HepG2 (cell line): ENCODE measurements at regions not wholly inside any gene's neighbourhood (a gene's known extent, or its start where the extent isn't known, plus 50 kb on each side); places are given as distances from the start of the nearest gene placed in this dataset.

Experiments
- ATAC-seq: fragments of 200-7000 bp; cut with Tn5 transposase; 3 replicates; pipeline ENCODE4 v1.9.1; 2020; ENCODE audit warnings: mild to moderate bottlenecking, moderate library complexity
- BruUV-seq: library from RNA; stranded (reverse); fragments of 400-500 nt; replicated peaks from 2 replicates; lab custom pipeline; 2021; lab: Mats Ljungman, UMichigan
- CTCF ChIA-PET: fragments of 300-600 bp; formaldehyde crosslinking; extraction: SDS; loops from one replicate; lab custom pipeline; 2021; ENCODE audit warnings: low total read pairs, inconsistent platforms, low intra/inter-chr PET ratio; lab: Yijun Ruan, JAX
- POLR2A ChIA-PET: fragments of 350-600 bp; sonication (Branson Sonifier 250); formaldehyde crosslinking; loops from one replicate; lab custom pipeline; 2020; ENCODE audit warnings: antibody characterized with exemption, inconsistent platforms; lab: Yijun Ruan, JAX
- DNase-seq: peaks from one replicate; pipeline ENCODE4 v3.0.0-alpha.2; 2015; ENCODE audit warnings: low spot score
- FAIRE-seq: peaks from 3 replicates; lab custom pipeline; 2011; peaks lifted over from hg19 to GRCh38; lab: Jason Lieb, UNC
- H2AFZ ChIP-seq: one replicate; pipeline ENCODE4 v1.6.1; 2011; ENCODE audit warnings: low read length, inconsistent platforms
- H3K27ac ChIP-seq: fragments of 300-600 bp; 3 replicates; pipeline ENCODE4 v1.8.0; 2011; ENCODE audit warnings: mixed run types, mild to moderate bottlenecking, mixed read lengths, low read length, inconsistent platforms; ENCODE audit not compliant: insufficient read depth; ENCODE audit errors: extremely low read length
- H3K27me3 ChIP-seq, 2 experiments: fragments of 200-600 bp in 1 of 2; 2 replicates in 1 of 2; 3 replicates in 1 of 2; pipeline versions ENCODE4 v1.6.0 to v1.8.0; 2011; ENCODE audit warnings: low read length in 2 of 2, mild to moderate bottlenecking in 2 of 2, moderate library complexity in 2 of 2, inconsistent platforms in 1 of 2; ENCODE audit not compliant: insufficient read depth in 2 of 2, control insufficient read depth in 1 of 2
- H3K36me3 ChIP-seq, 2 experiments: fragments of 200-600 bp in 1 of 2; replicated peaks in 1 of 2; 2 replicates in 1 of 2; 3 replicates in 1 of 2; pipeline versions ENCODE4 v1.5.1 to v1.8.0; 2011; ENCODE audit warnings: low read length in 2 of 2, inconsistent platforms in 1 of 2; ENCODE audit not compliant: insufficient read depth in 2 of 2, control insufficient read depth in 1 of 2
- H3K4me1 ChIP-seq: 2 replicates; pipeline ENCODE4 v1.5.1; 2012; ENCODE audit warnings: low read length, inconsistent platforms; ENCODE audit not compliant: insufficient read depth
- H3K4me2 ChIP-seq: 2 replicates; pipeline ENCODE4 v1.6.0; 2011; ENCODE audit warnings: low read depth, low read length, inconsistent platforms
- H3K4me3 ChIP-seq, 3 experiments: fragments of 200-600 bp in 1 of 3; sonication (generic), shearing (Covaris generic) in 1 of 3; replicated peaks in 1 of 3; 2 replicates each; pipeline ENCODE4 v1.5.1; 2011 to 2016; ENCODE audit warnings: low read length in 3 of 3, inconsistent platforms in 2 of 3, low read depth in 2 of 3, mild to moderate bottlenecking in 2 of 3, control low read depth in 1 of 3, mixed read lengths in 1 of 3; ENCODE audit not compliant: insufficient read depth in 1 of 3
- H3K79me2 ChIP-seq: one replicate; pipeline ENCODE4 v1.6.1; 2011; ENCODE audit warnings: low read length, inconsistent platforms; ENCODE audit not compliant: insufficient read depth
- H3K9ac ChIP-seq: 2 replicates; pipeline ENCODE4 v1.6.0; 2011; ENCODE audit warnings: mild to moderate bottlenecking, low read depth, low read length, inconsistent platforms; ENCODE audit not compliant: insufficient read depth
- H3K9me3 ChIP-seq: 2 replicates; pipeline ENCODE4 v1.5.1; 2012; ENCODE audit warnings: mild to moderate bottlenecking, low read length
- H4K20me1 ChIP-seq: 2 replicates; pipeline ENCODE4 v1.6.0; 2011; ENCODE audit warnings: inconsistent platforms, mild to moderate bottlenecking, low read length, moderate library complexity; ENCODE audit not compliant: insufficient read depth
- HES4 ChIP-seq: sonication (generic); formaldehyde crosslinking; IDR thresholded peaks from 2 replicates; pipeline ENCODE4 v1.9.0; 2021; ENCODE audit warnings: mild to moderate bottlenecking, missing genetic modification reagents, borderline replicate concordance
- IKZF1 ChIP-seq: fragments of 450-650 bp; IDR thresholded peaks from 2 replicates; pipeline ENCODE4 v1.7.1; 2016
- MAFG ChIP-seq: sonication (generic); formaldehyde crosslinking; IDR thresholded peaks from 2 replicates; pipeline ENCODE4 v1.5.1; 2020; ENCODE audit warnings: mild to moderate bottlenecking, missing genetic modification reagents
- NR3C1 ChIP-seq: sonication (generic); formaldehyde crosslinking; IDR thresholded peaks from 2 replicates; pipeline ENCODE4 v1.4.0; 2020; ENCODE audit warnings: missing genetic modification reagents
- ZKSCAN5 ChIP-seq: sonication (generic); formaldehyde crosslinking; IDR thresholded peaks from 2 replicates; pipeline ENCODE4 v1.5.1; 2020; ENCODE audit warnings: mild to moderate bottlenecking, missing genetic modification reagents
- ZNF234 ChIP-seq: sonication (generic); formaldehyde crosslinking; conservative IDR thresholded peaks from 2 replicates; pipeline ENCODE4 v1.5.1; 2020; ENCODE audit warnings: mild to moderate bottlenecking, missing genetic modification reagents
- ZNF530 ChIP-seq: sonication (generic); formaldehyde crosslinking; IDR thresholded peaks from 2 replicates; pipeline ENCODE4 v1.5.0; 2020; ENCODE audit warnings: low read depth, mild to moderate bottlenecking, missing genetic modification reagents
- ZNF768 ChIP-seq: sonication (generic); formaldehyde crosslinking; IDR thresholded peaks from 2 replicates; pipeline ENCODE4 v1.4.0; 2020; ENCODE audit warnings: missing genetic modification reagents
- ZNF780A ChIP-seq: sonication (generic); formaldehyde crosslinking; IDR thresholded peaks from 2 replicates; pipeline ENCODE4 v1.8.0; 2022; ENCODE audit warnings: mild to moderate bottlenecking, missing genetic modification reagents, moderate library complexity
- WGBS: methylation state at CpG from one replicate; pipeline ENCODE4 v1.1.6; 2017; ENCODE audit warnings: low lambda C conversion rate; 5-methylcytosine and 5-hydroxymethylcytosine counted together
- in situ Hi-C: cut with HindIII; loops from 2 replicates; pipeline ENCODE4 v1.10.0; 2017; ENCODE audit warnings: low pct_unique_long_range_greater_than_20kb; ENCODE audit not compliant: extremely low pct_ligation_motif_present
- intact Hi-C: fragments of 100-400 bp; cut with micrococcal nuclease; formaldehyde crosslinking; loops from one replicate; pipeline ENCODE4 v1.10.0; 2022; ENCODE audit not compliant: unreplicated experiment
- TF ChIP-seq, protein P1 (sequence below): sonication (generic); formaldehyde crosslinking; IDR thresholded peaks from 2 replicates; pipeline ENCODE4 v1.5.0; 2020; ENCODE audit warnings: mild to moderate bottlenecking, missing genetic modification reagents, borderline replicate concordance

GRCh38 chr19:28601723-28602440 is 611.1 kb downstream of the UQCRFS1 start:
- CTCF ChIA-PET, result no interaction called here
- Histone ChIP-seq H3K27me3 (no peaks in the 10 kb centered on the region), H2AFZ (no peak overlapping the region), H4K20me1 (no peaks in the 10 kb centered on the region), H3K79me2 (no peaks in the 10 kb centered on the region), H3K4me3 (no peak overlapping the region), H3K4me2 (no peak overlapping the region), H3K9ac (no peak overlapping the region), H3K27ac (no peak overlapping the region), H3K36me3 (no peaks in the 10 kb centered on the region), H3K4me1 (no peaks in the 10 kb centered on the region), H3K9me3 (peaks cover 98% of the 10 kb centered on the region)
- 4% methylated on average over 5 of the region's 10 CpGs for WGBS
- in situ Hi-C loops (no loop called here), intact Hi-C loops (no loop called here)
- DNase-seq (no peak), FAIRE-seq (no peak), ATAC-seq (no peak)
- TF ChIP-seq ZNF530 (no peak), ZNF234 (CRISPR knock-in tag) (no peak), ZKSCAN5 (CRISPR knock-in tag) (no peak), NR3C1 (CRISPR knock-in tag) (no peak), IKZF1 (no peak), ZNF768 (no peak), HES4 (CRISPR knock-in tag) (no peak), ZNF780A (CRISPR knock-in tag) (no peak), MAFG (CRISPR knock-in tag) (no peak)
- TF ChIP-seq, protein P1, sequence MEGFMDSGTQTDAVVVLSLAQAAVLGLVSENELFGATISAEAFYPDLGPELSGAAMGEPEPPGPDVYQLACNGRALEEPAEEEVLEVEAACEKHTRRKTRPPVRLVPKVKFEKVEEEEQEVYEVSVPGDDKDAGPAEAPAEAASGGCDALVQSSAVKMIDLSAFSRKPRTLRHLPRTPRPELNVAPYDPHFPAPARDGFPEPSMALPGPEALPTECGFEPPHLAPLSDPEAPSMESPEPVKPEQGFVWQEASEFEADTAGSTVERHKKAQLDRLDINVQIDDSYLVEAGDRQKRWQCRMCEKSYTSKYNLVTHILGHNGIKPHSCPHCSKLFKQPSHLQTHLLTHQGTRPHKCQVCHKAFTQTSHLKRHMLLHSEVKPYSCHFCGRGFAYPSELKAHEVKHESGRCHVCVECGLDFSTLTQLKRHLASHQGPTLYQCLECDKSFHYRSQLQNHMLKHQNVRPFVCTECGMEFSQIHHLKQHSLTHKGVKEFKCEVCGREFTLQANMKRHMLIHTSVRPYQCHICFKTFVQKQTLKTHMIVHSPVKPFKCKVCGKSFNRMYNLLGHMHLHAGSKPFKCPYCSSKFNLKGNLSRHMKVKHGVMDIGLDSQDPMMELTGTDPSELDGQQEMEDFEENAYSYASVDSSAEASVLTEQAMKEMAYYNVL (CRISPR knock-in tag), result no peak
- no TSS peak for BruUV-seq
- POLR2A ChIA-PET, result no interaction called here
